H9 (cell line): ENCODE measurements at regions not wholly inside any gene's neighbourhood (a gene's known extent, or its start where the extent isn't known, plus 50 kb on each side); places are given as distances from the start of the nearest gene placed in this dataset.

Experiments used
- DNase-seq: peaks from one replicate; pipeline ENCODE4 v3.0.0-alpha.2; 2017
- H2AFZ ChIP-seq: one replicate; pipeline ENCODE4 v1.6.1; 2013; ENCODE audit warnings: mild to moderate bottlenecking, low read length, control low read depth, moderate library complexity
- H2AK5ac ChIP-seq: 2 replicates; pipeline ENCODE4 v1.6.1; 2013; ENCODE audit warnings: low read length, control low read depth, mixed read lengths; ENCODE audit not compliant: insufficient read length
- H2BK120ac ChIP-seq: one replicate; pipeline ENCODE4 v1.6.1; 2013; ENCODE audit warnings: low read depth, mild to moderate bottlenecking, low read length, control low read depth, inconsistent platforms; ENCODE audit not compliant: poor library complexity, severe bottlenecking
- H2BK12ac ChIP-seq: 2 replicates; pipeline ENCODE4 v1.6.1; 2013; ENCODE audit warnings: low read length, control low read depth, mixed read lengths, low read depth; ENCODE audit not compliant: insufficient read length
- H2BK15ac ChIP-seq: 2 replicates; pipeline ENCODE4 v1.6.1; 2013; ENCODE audit warnings: low read depth, low read length, control low read depth
- H2BK20ac ChIP-seq: one replicate; pipeline ENCODE4 v1.6.1; 2013; ENCODE audit warnings: low read depth, mild to moderate bottlenecking, low read length, control low read depth, inconsistent platforms; ENCODE audit not compliant: poor library complexity, severe bottlenecking
- H2BK5ac ChIP-seq: 2 replicates; pipeline ENCODE4 v1.6.1; 2013; ENCODE audit warnings: low read length, control low read depth, mixed read lengths; ENCODE audit not compliant: insufficient read length
- H3K14ac ChIP-seq: 2 replicates; pipeline ENCODE4 v1.6.1; 2013; ENCODE audit warnings: low read length, control low read depth; ENCODE audit not compliant: insufficient read depth
- H3K18ac ChIP-seq: 2 replicates; pipeline ENCODE4 v1.6.1; 2013; ENCODE audit warnings: low read depth, mild to moderate bottlenecking, mixed read lengths, low read length, control low read depth; ENCODE audit not compliant: insufficient read length
- H3K23ac ChIP-seq: 2 replicates; pipeline ENCODE4 v1.6.1; 2013; ENCODE audit warnings: low read length, control low read depth, mixed read lengths, low read depth; ENCODE audit not compliant: insufficient read length
- H3K23me2 ChIP-seq: 2 replicates; pipeline ENCODE4 v1.6.1; 2013; ENCODE audit warnings: low read depth, mild to moderate bottlenecking, mixed read lengths, low read length, control low read depth; ENCODE audit not compliant: insufficient read length, poor library complexity, severe bottlenecking
- H3K27ac ChIP-seq: 2 replicates; pipeline ENCODE4 v1.5.1; 2013; ENCODE audit warnings: low read length, control low read depth, mixed read lengths, low read depth; ENCODE audit not compliant: insufficient read length
- H3K27me3 ChIP-seq: 2 replicates; pipeline ENCODE4 v1.6.1; 2013; ENCODE audit warnings: low read length, control low read depth, inconsistent platforms; ENCODE audit not compliant: insufficient read depth
- H3K4ac ChIP-seq: 2 replicates; pipeline ENCODE4 v1.6.1; 2013; ENCODE audit warnings: low read depth, mild to moderate bottlenecking, control low read depth, inconsistent platforms, low read length, moderate library complexity
- H3K4me1 ChIP-seq: 2 replicates; pipeline ENCODE4 v1.6.1; 2013; ENCODE audit warnings: low read length, control low read depth, inconsistent platforms; ENCODE audit not compliant: insufficient read depth
- H3K4me2 ChIP-seq: 2 replicates; pipeline ENCODE4 v1.6.1; 2013; ENCODE audit warnings: low read length, control low read depth, mixed read lengths; ENCODE audit not compliant: insufficient read length, insufficient read depth
- H3K56ac ChIP-seq: 2 replicates; pipeline ENCODE4 v1.6.1; 2013; ENCODE audit warnings: low read depth, mild to moderate bottlenecking, mixed read lengths, low read length, control low read depth; ENCODE audit not compliant: insufficient read length
- H3K79me1 ChIP-seq: 2 replicates; pipeline ENCODE4 v1.6.1; 2013; ENCODE audit warnings: low read depth, mild to moderate bottlenecking, moderate library complexity, low read length, control low read depth, inconsistent platforms; ENCODE audit not compliant: insufficient read depth, poor library complexity, severe bottlenecking
- H3K79me2 ChIP-seq: 2 replicates; pipeline ENCODE4 v1.6.1; 2013; ENCODE audit warnings: low read length, control low read depth, inconsistent platforms; ENCODE audit not compliant: insufficient read depth
- H3K9ac ChIP-seq: 2 replicates; pipeline ENCODE4 v1.6.1; 2013; ENCODE audit warnings: low read length, control low read depth, mixed read lengths; ENCODE audit not compliant: insufficient read length; ENCODE audit errors: extremely low read depth
- H3K9me3 ChIP-seq: one replicate; pipeline ENCODE4 v1.6.1; 2013; ENCODE audit warnings: low read depth, low read length, inconsistent platforms; ENCODE audit not compliant: control insufficient read depth
- H3T11ph ChIP-seq: one replicate; pipeline ENCODE4 v1.6.1; 2013; ENCODE audit warnings: mild to moderate bottlenecking, low read length, control low read depth, inconsistent platforms
- H4K20me1 ChIP-seq: one replicate; pipeline ENCODE4 v1.6.1; 2013; ENCODE audit not compliant: control insufficient read depth, insufficient read length, insufficient read depth
- H4K5ac ChIP-seq: 2 replicates; pipeline ENCODE4 v1.6.1; 2013; ENCODE audit warnings: low read depth, mild to moderate bottlenecking, mixed read lengths, low read length, control low read depth; ENCODE audit not compliant: insufficient read length
- H4K8ac ChIP-seq: replicated peaks from 2 replicates; pipeline ENCODE4 v1.6.1; 2013; ENCODE audit warnings: low read length, control low read depth, mixed read lengths, low read depth; ENCODE audit not compliant: insufficient read length
- H4K91ac ChIP-seq: 2 replicates; pipeline ENCODE4 v1.6.1; 2013; ENCODE audit warnings: low read depth, mild to moderate bottlenecking, moderate library complexity, mixed read lengths, low read length, control low read depth; ENCODE audit not compliant: insufficient read length
- H3K27ac Mint-ChIP-seq, 3 experiments: 2 replicates in 2 of 3; 3 replicates in 1 of 3; pipeline ENCODE4 v1.8.0; 2020 to 2021; ENCODE audit warnings: mixed read lengths in 3 of 3, mild to moderate bottlenecking in 1 of 3, moderate library complexity in 1 of 3
- H3K27me3 Mint-ChIP-seq: 2 replicates; pipeline ENCODE4 v1.8.0; 2021; ENCODE audit warnings: low read depth, mild to moderate bottlenecking, moderate library complexity, mixed read lengths
- H3K36me3 Mint-ChIP-seq, 3 experiments: 2 replicates in 2 of 3; 3 replicates in 1 of 3; pipeline ENCODE4 v1.8.0; 2020 to 2021; ENCODE audit warnings: low read depth in 3 of 3, mixed read lengths in 3 of 3; ENCODE audit not compliant: insufficient read depth in 1 of 3
- H3K4me1 Mint-ChIP-seq, 2 experiments: 2 replicates each; pipeline ENCODE4 v1.8.0; 2020; ENCODE audit warnings: mixed read lengths in 2 of 2
- H3K4me3 Mint-ChIP-seq, 2 experiments: 2 replicates in 1 of 2; 3 replicates in 1 of 2; pipeline ENCODE4 v1.8.0; 2020 to 2021; ENCODE audit warnings: mild to moderate bottlenecking in 2 of 2, mixed read lengths in 2 of 2, moderate library complexity in 1 of 2
- H3K9me3 Mint-ChIP-seq, 2 experiments: 2 replicates in 1 of 2; 3 replicates in 1 of 2; pipeline ENCODE4 v1.8.0; 2020; ENCODE audit warnings: mild to moderate bottlenecking in 2 of 2, mixed read lengths in 2 of 2, moderate library complexity in 1 of 2
- CTCF ChIP-seq: fragments of 200-600 bp; sonication (generic); conservative IDR thresholded peaks from 3 replicates; pipeline ENCODE4 v1.8.0; 2021; ENCODE audit warnings: antibody characterized with exemption, mild to moderate bottlenecking
- WGBS: extraction: QIAGEN DNeasy Blood & Tissue Kit; methylation state at CpG from one replicate; pipeline ENCODE4 v1.1.7; 2013; ENCODE audit warnings: missing lambda C conversion rate, low lambda C conversion rate, mixed read lengths; ENCODE audit not compliant: insufficient read length; ENCODE audit errors: extremely low coverage; 5-methylcytosine and 5-hydroxymethylcytosine counted together

- H4K8ac ChIP-seq: no peak overlapping the region
- no CpG with 5 or more reads among the region's 1 CpG for WGBS
- no peak overlapping the region for H2BK120ac ChIP-seq
Measured at GRCh38 chr7:18278316-18278715, 217.2 kb upstream of the HDAC9 start.

More at GRCh38 chr7:18278316-18278715, 217.2 kb upstream of the HDAC9 start:
- no peak overlapping the region for H2AFZ ChIP-seq
- no peak overlapping the region for H4K5ac ChIP-seq
- Mint-ChIP-seq H3K36me3 (no peaks in the 10 kb centered on the region), H3K9me3 (no peaks in the 10 kb centered on the region), H3K4me3 (no peak overlapping the region), H3K4me1 (peaks cover 4% of the 10 kb centered on the region in 2 experiments), H3K27ac (no peak overlapping the region), H3K27me3 (no peaks in the 10 kb centered on the region)
- H3K27me3 ChIP-seq: no peaks in the 10 kb centered on the region
- no peak overlapping the region for H3K27ac ChIP-seq
- no peak for DNase-seq
- no peak overlapping the region for H2BK15ac ChIP-seq
- H3K4me1 ChIP-seq: no peaks in the 10 kb centered on the region
- no peaks in the 10 kb centered on the region for H3K23me2 ChIP-seq
- H3K79me1 ChIP-seq: no peaks in the 10 kb centered on the region
- H3K14ac ChIP-seq: no peak overlapping the region
- no peak overlapping the region for H4K91ac ChIP-seq
- no peaks in the 10 kb centered on the region for H3K79me2 ChIP-seq
- no peak overlapping the region for H3K4me2 ChIP-seq
- no peak overlapping the region for H2BK20ac ChIP-seq
- no peak overlapping the region for H2BK5ac ChIP-seq
- H2BK12ac ChIP-seq: no peak overlapping the region
- no peaks in the 10 kb centered on the region for H3K9me3 ChIP-seq
- H3K4ac ChIP-seq: no peak overlapping the region
- no peak for TF ChIP-seq CTCF
- no peak overlapping the region for H3K9ac ChIP-seq
- H3K23ac ChIP-seq: no peak overlapping the region
- no peak overlapping the region for H3T11ph ChIP-seq
- H4K20me1 ChIP-seq: no peaks in the 10 kb centered on the region
- no peak overlapping the region for H3K18ac ChIP-seq
- no peak overlapping the region for H2AK5ac ChIP-seq
- no peak overlapping the region for H3K56ac ChIP-seq
